DOHH2 (cell line): ENCODE measurements at regions not wholly inside any gene's neighbourhood (a gene's known extent, or its start where the extent isn't known, plus 50 kb on each side); places are given as distances from the start of the nearest gene placed in this dataset.

Source experiments
- H3F3A ChIP-seq: fragments of 200-600 bp; sonication (generic), shearing (Covaris generic); 2 replicates; pipeline ENCODE4 v1.6.0; 2016; ENCODE audit warnings: antibody characterized with exemption, mild to moderate bottlenecking; ENCODE audit not compliant: control insufficient read depth, insufficient read depth
- H3K27ac ChIP-seq: fragments of 200-600 bp; sonication (generic); 2 replicates; pipeline ENCODE4 v1.5.1; 2014; ENCODE audit warnings: low read depth, mild to moderate bottlenecking, low read length, moderate library complexity
- H3K27me3 ChIP-seq: fragments of 200-600 bp; sonication (generic); 2 replicates; pipeline ENCODE4 v1.6.1; 2014; ENCODE audit warnings: mild to moderate bottlenecking, low read length, mixed read lengths; ENCODE audit not compliant: control insufficient read depth
- H3K36me3 ChIP-seq: fragments of 200-600 bp; sonication (generic); 2 replicates; pipeline ENCODE4 v1.6.1; 2014; ENCODE audit warnings: mild to moderate bottlenecking, low read length, moderate library complexity, mixed read lengths; ENCODE audit not compliant: control insufficient read depth
- H3K4me1 ChIP-seq: fragments of 200-600 bp; sonication (generic); 2 replicates; pipeline ENCODE4 v1.6.1; 2014; ENCODE audit warnings: mild to moderate bottlenecking, low read length, mixed read lengths; ENCODE audit not compliant: control insufficient read depth
- H3K4me2 ChIP-seq: fragments of 200-600 bp; sonication (generic); 2 replicates; pipeline ENCODE4 v1.6.0; 2014; ENCODE audit warnings: mild to moderate bottlenecking, low read length, moderate library complexity
- H3K4me3 ChIP-seq: fragments of 200-600 bp; sonication (generic); 2 replicates; pipeline ENCODE4 v1.5.1; 2014; ENCODE audit warnings: mild to moderate bottlenecking, low read length, mixed read lengths
- H3K79me2 ChIP-seq: fragments of 200-600 bp; sonication (generic); 2 replicates; pipeline ENCODE4 v1.6.1; 2014; ENCODE audit warnings: mild to moderate bottlenecking, low read length, mixed read lengths; ENCODE audit not compliant: control insufficient read depth
- H3K9me2 ChIP-seq: fragments of 200-600 bp; sonication (generic); replicated peaks from 2 replicates; pipeline ENCODE4 v1.6.1; 2014; ENCODE audit warnings: mild to moderate bottlenecking, low read length, mixed read lengths; ENCODE audit not compliant: control insufficient read depth
- H3K9me3 ChIP-seq: fragments of 200-600 bp; sonication (generic); 2 replicates; pipeline ENCODE4 v1.6.1; 2014; ENCODE audit warnings: antibody characterized with exemption, low read length, mixed read lengths; ENCODE audit not compliant: control insufficient read depth, insufficient read depth
- H4K20me1 ChIP-seq: fragments of 200-600 bp; sonication (generic); 2 replicates; pipeline ENCODE4 v1.6.0; 2014; ENCODE audit warnings: low read depth, mild to moderate bottlenecking, antibody characterized with exemption, low read length, moderate library complexity; ENCODE audit not compliant: control insufficient read depth, insufficient read depth
- CTCF ChIP-seq: fragments of 200-600 bp; sonication (generic); IDR thresholded peaks from one replicate; pipeline ENCODE4 v1.5.1; 2014; ENCODE audit warnings: antibody characterized with exemption, mild to moderate bottlenecking, low read depth, low read length; ENCODE audit not compliant: poor library complexity, severe bottlenecking
- EZH2phosphoT487 ChIP-seq: fragments of 200-600 bp; sonication (generic); IDR thresholded peaks from 2 replicates; pipeline ENCODE4 v1.6.1; 2017; ENCODE audit warnings: borderline replicate concordance, mild to moderate bottlenecking, antibody characterized with exemption, low read length, moderate library complexity, mixed read lengths

GRCh38 chr11:134889832-134890231 lies 477.8 kb upstream of the B3GAT1 start:
- H3K9me2 ChIP-seq: no peaks in the 10 kb centered on the region
- no peaks in the 10 kb centered on the region for H3K27me3 ChIP-seq
- H3K4me3 ChIP-seq: no peak overlapping the region
- H3K27ac ChIP-seq: no peak overlapping the region
- H3K4me1 ChIP-seq: no peaks in the 10 kb centered on the region
- no peak for TF ChIP-seq EZH2phosphoT487
- no peak for TF ChIP-seq CTCF
- no peaks in the 10 kb centered on the region for H3F3A ChIP-seq
- no peak overlapping the region for H3K4me2 ChIP-seq
- H3K9me3 ChIP-seq: no peaks in the 10 kb centered on the region
- H4K20me1 ChIP-seq: no peaks in the 10 kb centered on the region
- no peaks in the 10 kb centered on the region for H3K36me3 ChIP-seq
- no peaks in the 10 kb centered on the region for H3K79me2 ChIP-seq

GRCh38 chr11:134888821-134889220 lies 476.8 kb upstream of the B3GAT1 start:
- no peaks in the 10 kb centered on the region for H3F3A ChIP-seq
- TF ChIP-seq CTCF (no peak), EZH2phosphoT487 (no peak)
- H3K79me2 ChIP-seq: no peaks in the 10 kb centered on the region
- no peaks in the 10 kb centered on the region for H3K9me2 ChIP-seq
- no peaks in the 10 kb centered on the region for H3K9me3 ChIP-seq
- H3K36me3 ChIP-seq: no peaks in the 10 kb centered on the region
- H3K27me3 ChIP-seq: no peaks in the 10 kb centered on the region
- H4K20me1 ChIP-seq: no peaks in the 10 kb centered on the region
- H3K4me2 ChIP-seq: no peak overlapping the region
- no peak overlapping the region for H3K4me3 ChIP-seq
- H3K27ac ChIP-seq: no peak overlapping the region
- H3K4me1 ChIP-seq: no peaks in the 10 kb centered on the region

GRCh38 chr11:134887896-134888295 lies 475.9 kb upstream of the B3GAT1 start:
- Histone ChIP-seq H3K27me3 (no peaks in the 10 kb centered on the region), H3K9me3 (no peaks in the 10 kb centered on the region), H4K20me1 (no peaks in the 10 kb centered on the region), H3K4me2 (no peak overlapping the region), H3K4me3 (no peak overlapping the region), H3K9me2 (no peaks in the 10 kb centered on the region), H3K4me1 (no peaks in the 10 kb centered on the region), H3K79me2 (no peaks in the 10 kb centered on the region), H3F3A (no peaks in the 10 kb centered on the region), H3K36me3 (no peaks in the 10 kb centered on the region), H3K27ac (no peak overlapping the region)
- TF ChIP-seq EZH2phosphoT487 (no peak), CTCF (no peak)

- Histone ChIP-seq H3K27ac (no peak overlapping the region), H3K4me2 (no peak overlapping the region), H3K9me2 (no peaks in the 10 kb centered on the region), H3F3A (no peaks in the 10 kb centered on the region), H3K9me3 (no peaks in the 10 kb centered on the region), H3K79me2 (no peaks in the 10 kb centered on the region), H3K27me3 (no peaks in the 10 kb centered on the region), H3K4me1 (no peaks in the 10 kb centered on the region), H4K20me1 (no peaks in the 10 kb centered on the region), H3K4me3 (no peak overlapping the region), H3K36me3 (no peaks in the 10 kb centered on the region)
- no peak for TF ChIP-seq CTCF
- TF ChIP-seq EZH2phosphoT487: no peak
Observed at GRCh38 chr11:134883484-134883883, 471.4 kb upstream of the B3GAT1 start.
